DND-41 (cell line): ENCODE measurements at regions not wholly inside any gene's neighbourhood (a gene's known extent, or its start where the extent isn't known, plus 50 kb on each side); places are given as distances from the start of the nearest gene placed in this dataset.

ENCODE experiments used
- ATAC-seq: fragments of 200-7000 bp; cut with Tn5 transposase; 3 replicates; pipeline ENCODE4 v1.9.1; 2021; ENCODE audit warnings: low read depth; ENCODE audit not compliant: insufficient read depth
- DNase-seq: peaks from one replicate; pipeline ENCODE4 v3.0.0-alpha.2; 2020
- H2AFZ ChIP-seq: 2 replicates; pipeline ENCODE4 v1.6.0; 2012; ENCODE audit warnings: low read depth, low read length
- H3K27ac ChIP-seq: 2 replicates; pipeline ENCODE4 v1.5.1; 2012; ENCODE audit warnings: low read length, inconsistent platforms
- H3K27me3 ChIP-seq: fragments of 200-600 bp; sonication (generic); 2 replicates; pipeline ENCODE4 v1.6.0; 2012; ENCODE audit warnings: low read length, mild to moderate bottlenecking, inconsistent platforms; ENCODE audit not compliant: insufficient read depth, poor library complexity
- H3K36me3 ChIP-seq: 2 replicates; pipeline ENCODE4 v1.5.1; 2012; ENCODE audit warnings: low read length, inconsistent platforms; ENCODE audit not compliant: insufficient read depth
- H3K4me1 ChIP-seq: 2 replicates; pipeline ENCODE4 v1.5.1; 2012; ENCODE audit warnings: mild to moderate bottlenecking, low read length; ENCODE audit not compliant: insufficient read depth
- H3K4me2 ChIP-seq: 2 replicates; pipeline ENCODE4 v1.6.0; 2012; ENCODE audit warnings: mild to moderate bottlenecking, moderate library complexity, low read length, inconsistent platforms; ENCODE audit not compliant: insufficient read depth
- H3K4me3 ChIP-seq, 2 experiments: fragments of 200-600 bp in 1 of 2; shearing (Covaris generic) in 1 of 2; 2 replicates each; pipeline ENCODE4 v1.5.1; 2012 to 2016; ENCODE audit warnings: inconsistent platforms in 2 of 2, low read length in 2 of 2, mild to moderate bottlenecking in 2 of 2, low read depth in 1 of 2, moderate library complexity in 1 of 2
- H3K79me2 ChIP-seq: 2 replicates; pipeline ENCODE4 v1.6.0; 2012; ENCODE audit warnings: low read length, inconsistent platforms; ENCODE audit not compliant: insufficient read depth
- H3K9ac ChIP-seq: 2 replicates; pipeline ENCODE4 v1.6.0; 2012; ENCODE audit warnings: low read depth, mild to moderate bottlenecking, inconsistent platforms, low read length, moderate library complexity
- H3K9me3 ChIP-seq: 2 replicates; pipeline ENCODE4 v1.5.1; 2012; ENCODE audit warnings: low read length, moderate library complexity, mild to moderate bottlenecking, inconsistent platforms; ENCODE audit not compliant: insufficient read depth, severe bottlenecking
- H4K20me1 ChIP-seq: 2 replicates; pipeline ENCODE4 v1.6.0; 2012; ENCODE audit warnings: low read length; ENCODE audit not compliant: insufficient read depth
- CTCF ChIP-seq: IDR thresholded peaks from 2 replicates; pipeline ENCODE4 v1.5.1; 2012; ENCODE audit warnings: borderline replicate concordance, low read length, moderate library complexity, mild to moderate bottlenecking; ENCODE audit not compliant: poor library complexity, severe bottlenecking; ENCODE audit errors: extremely low read depth
- EZH2 ChIP-seq: IDR thresholded peaks from 3 replicates; pipeline ENCODE4 v1.6.1; 2012; ENCODE audit warnings: borderline replicate concordance, low read depth, mild to moderate bottlenecking, moderate library complexity, low read length, inconsistent platforms; ENCODE audit not compliant: severe bottlenecking

DNA sequence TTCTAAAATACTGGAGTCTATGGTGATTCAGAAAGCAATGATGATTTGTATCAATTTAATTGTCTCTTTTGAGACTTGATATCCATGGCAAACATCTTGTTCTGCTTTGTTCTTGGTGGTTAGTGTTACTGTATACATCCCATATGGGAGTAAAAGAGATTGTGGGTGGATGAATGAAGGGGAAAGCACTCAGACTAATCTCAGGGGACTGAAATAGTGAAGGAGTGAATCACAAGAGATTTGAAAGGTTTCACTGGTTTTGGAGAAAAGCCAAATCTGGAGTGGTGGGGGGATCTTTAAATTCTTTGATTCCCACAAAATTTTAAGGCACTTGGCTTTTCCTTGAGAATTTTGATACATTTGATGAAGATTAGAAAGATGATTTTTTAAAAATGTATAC, 369.4 kb downstream of the INHBA start:
- H3K36me3 ChIP-seq: no peaks in the 10 kb centered on the region
- no peak overlapping the region for H3K27ac ChIP-seq
- no peaks in the 10 kb centered on the region for H3K9me3 ChIP-seq
- no peak overlapping the region for H3K4me3 ChIP-seq
- no peak overlapping the region for H3K4me2 ChIP-seq
- H2AFZ ChIP-seq: no peak overlapping the region
- ATAC-seq: no peak
- DNase-seq: no peak
- TF ChIP-seq EZH2 (no peak), CTCF (no peak)
- H3K27me3 ChIP-seq: no peaks in the 10 kb centered on the region
- H3K9ac ChIP-seq: no peak overlapping the region
- no peaks in the 10 kb centered on the region for H3K79me2 ChIP-seq
- no peaks in the 10 kb centered on the region for H4K20me1 ChIP-seq
- H3K4me1 ChIP-seq: no peaks in the 10 kb centered on the region

GRCh38 chr7:41331194-41331593, 371.7 kb downstream of the INHBA start:
- H3K9me3 ChIP-seq: no peaks in the 10 kb centered on the region
- no peak for ATAC-seq
- H3K4me1 ChIP-seq: no peaks in the 10 kb centered on the region
- H3K27ac ChIP-seq: no peak overlapping the region
- no peak overlapping the region for H3K4me2 ChIP-seq
- DNase-seq: no peak
- H3K79me2 ChIP-seq: no peaks in the 10 kb centered on the region
- no peaks in the 10 kb centered on the region for H3K36me3 ChIP-seq
- H3K27me3 ChIP-seq: no peaks in the 10 kb centered on the region
- no peak overlapping the region for H2AFZ ChIP-seq
- no peak overlapping the region for H3K9ac ChIP-seq
- no peak for TF ChIP-seq CTCF
- TF ChIP-seq EZH2: no peak
- H3K4me3 ChIP-seq: no peak overlapping the region
- H4K20me1 ChIP-seq: no peaks in the 10 kb centered on the region

- Histone ChIP-seq H3K9me3 (no peaks in the 10 kb centered on the region), H3K27me3 (no peaks in the 10 kb centered on the region), H3K9ac (no peak overlapping the region), H3K36me3 (no peaks in the 10 kb centered on the region), H3K27ac (no peak overlapping the region), H3K4me3 (no peak overlapping the region), H3K4me2 (no peak overlapping the region), H3K79me2 (no peaks in the 10 kb centered on the region), H2AFZ (no peak overlapping the region), H3K4me1 (no peaks in the 10 kb centered on the region), H4K20me1 (no peaks in the 10 kb centered on the region)
- TF ChIP-seq EZH2 (no peak), CTCF (no peak)
- ATAC-seq: no peak
- DNase-seq: no peak
Observed at GRCh38 chr7:41328544-41328943, 374.3 kb downstream of the INHBA start.

DNA sequence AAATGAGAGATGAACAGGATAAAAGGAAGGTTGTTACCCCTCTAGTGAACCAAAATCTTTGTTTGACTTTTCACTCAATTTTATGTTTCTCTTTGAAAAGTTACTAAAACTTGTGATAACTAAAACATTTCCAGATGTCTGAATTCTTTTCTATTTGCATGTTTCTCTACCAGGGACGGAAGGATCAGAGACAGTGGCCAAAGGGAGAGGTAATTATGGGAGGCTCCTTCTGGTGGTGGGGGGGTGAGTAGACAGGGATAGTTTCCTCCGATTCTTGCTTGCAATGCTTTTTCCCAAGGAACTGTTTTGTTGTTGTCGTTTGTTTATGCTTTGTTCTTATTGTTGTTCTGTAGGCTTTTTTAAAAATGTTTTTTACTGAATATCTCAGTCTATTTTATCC, 374.8 kb downstream of the INHBA start:
- H3K36me3 ChIP-seq: no peaks in the 10 kb centered on the region
- H3K27me3 ChIP-seq: no peaks in the 10 kb centered on the region
- no peak overlapping the region for H3K27ac ChIP-seq
- no peaks in the 10 kb centered on the region for H4K20me1 ChIP-seq
- no peak overlapping the region for H3K9ac ChIP-seq
- H3K4me2 ChIP-seq: no peak overlapping the region
- no peaks in the 10 kb centered on the region for H3K9me3 ChIP-seq
- H3K79me2 ChIP-seq: no peaks in the 10 kb centered on the region
- ATAC-seq: no peak
- H2AFZ ChIP-seq: no peak overlapping the region
- TF ChIP-seq EZH2: no peak
- no peak for TF ChIP-seq CTCF
- H3K4me1 ChIP-seq: no peaks in the 10 kb centered on the region
- H3K4me3 ChIP-seq: no peak overlapping the region
- DNase-seq: no peak
